Stimulated activated naive CD8-positive, alpha-beta T cell treated with anti-CD3 and anti-CD28 coated beads, Interleukin-15, amount 100 ng/mL, for 72 hours (primary cell): ENCODE measurements at regions not wholly inside any gene's neighbourhood (a gene's known extent, or its start where the extent isn't known, plus 50 kb on each side); places are given as distances from the start of the nearest gene placed in this dataset.
"Not testable (repeated sequence)": the region's sequence is repeated elsewhere in the genome, so short reads cannot be mapped to it uniquely, and the experiment has no call there.

Experiments used
- ATAC-seq: fragments of 150-1000 bp; cut with Tn5 transposase; 2 replicates; pipeline ENCODE4 v1.10.0; 2021; ENCODE audit warnings: mild to moderate bottlenecking, moderate library complexity
- DNase-seq, 2 donors: peaks; one replicate each; pipeline ENCODE4 v3.0.0; 2021 to 2022
- H3K27ac Mint-ChIP-seq, 2 donors: one replicate each; pipeline ENCODE4 v1.8.0; 2022; ENCODE audit warnings: mild to moderate bottlenecking in 2 of 2, mixed read lengths in 2 of 2, moderate library complexity in 2 of 2
- H3K27me3 Mint-ChIP-seq: one replicate; pipeline ENCODE4 v1.8.0; 2022; ENCODE audit warnings: mixed read lengths
- H3K4me1 Mint-ChIP-seq: one replicate; pipeline ENCODE4 v1.8.0; 2022; ENCODE audit warnings: mild to moderate bottlenecking, mixed read lengths
- H3K4me3 Mint-ChIP-seq, 2 donors: one replicate each; pipeline ENCODE4 v1.8.0; 2022; ENCODE audit warnings: mild to moderate bottlenecking in 2 of 2, mixed read lengths in 2 of 2, moderate library complexity in 1 of 2
- H3K9me3 Mint-ChIP-seq, 2 donors: one replicate each; pipeline ENCODE4 v1.8.0; 2022; ENCODE audit warnings: mixed read lengths in 2 of 2

- Mint-ChIP-seq H3K4me1 (no peaks in the 10 kb centered on the region), H3K27me3 (no peaks in the 10 kb centered on the region), H3K27ac (no peak overlapping the region), H3K9me3 (no peaks in the 10 kb centered on the region), H3K4me3 (no peak overlapping the region)
- DNase-seq = no peak
- no peak for ATAC-seq
Measured at GRCh38 chr18:1408376-1408775, 503.7 kb downstream of the ADCYAP1 start.

GRCh38 chr18:1412655-1413322 lies 508.1 kb downstream of the ADCYAP1 start:
- no peak for ATAC-seq

GRCh38 chr18:1413323-1413675 lies 508.6 kb downstream of the ADCYAP1 start:
- no peak for ATAC-seq
- no peaks in the 10 kb centered on the region for H3K9me3 Mint-ChIP-seq
- H3K4me3 Mint-ChIP-seq = no peak overlapping the region

More at GRCh38 chr18:1412655-1413322, 508.1 kb downstream of the ADCYAP1 start:
- H3K4me1 Mint-ChIP-seq = no peaks in the 10 kb centered on the region
- no peaks in the 10 kb centered on the region for H3K9me3 Mint-ChIP-seq
- no peak for DNase-seq
- no peak overlapping the region for H3K4me3 Mint-ChIP-seq
- no peak overlapping the region for H3K27ac Mint-ChIP-seq
- H3K27me3 Mint-ChIP-seq = no peaks in the 10 kb centered on the region

GRCh38 chr18:1416074-1416473 lies 511.4 kb downstream of the ADCYAP1 start:
- ATAC-seq = no peak
- DNase-seq = no peak
- H3K4me1 Mint-ChIP-seq = no peaks in the 10 kb centered on the region
- no peaks in the 10 kb centered on the region for H3K27me3 Mint-ChIP-seq
- H3K27ac Mint-ChIP-seq = no peak overlapping the region
- no peaks in the 10 kb centered on the region for H3K9me3 Mint-ChIP-seq
- no peak overlapping the region for H3K4me3 Mint-ChIP-seq

More at GRCh38 chr18:1413323-1413675, 508.6 kb downstream of the ADCYAP1 start:
- Mint-ChIP-seq H3K4me1 (no peaks in the 10 kb centered on the region), H3K27ac (no peak overlapping the region), H3K27me3 (no peaks in the 10 kb centered on the region)
- no peak for DNase-seq

GRCh38 chr18:1421502-1421901 lies 516.8 kb downstream of the ADCYAP1 start:
- no peak for DNase-seq
- Mint-ChIP-seq H3K27ac (no peak overlapping the region), H3K4me3 (no peak overlapping the region), H3K4me1 (no peaks in the 10 kb centered on the region), H3K27me3 (no peaks in the 10 kb centered on the region), H3K9me3 (no peaks in the 10 kb centered on the region)
- no peak for ATAC-seq

GRCh38 chr18:1422634-1423033 lies 518.0 kb downstream of the ADCYAP1 start:
- no peaks in the 10 kb centered on the region for H3K4me1 Mint-ChIP-seq
- DNase-seq = no peak
- H3K27me3 Mint-ChIP-seq = no peaks in the 10 kb centered on the region
- no peak overlapping the region for H3K27ac Mint-ChIP-seq
- ATAC-seq = no peak
- H3K4me3 Mint-ChIP-seq = no peak overlapping the region
- H3K9me3 Mint-ChIP-seq = no peaks in the 10 kb centered on the region

- Mint-ChIP-seq H3K4me1 (no peaks in the 10 kb centered on the region), H3K27ac (no peak overlapping the region), H3K27me3 (no peaks in the 10 kb centered on the region), H3K4me3 (no peak overlapping the region), H3K9me3 (no peaks in the 10 kb centered on the region)
- ATAC-seq (no peak), DNase-seq (no peak)
Measured at GRCh38 chr18:1425679-1426078, 521.0 kb downstream of the ADCYAP1 start.

GRCh38 chr18:1435487-1435886 lies 530.8 kb downstream of the ADCYAP1 start:
- DNase-seq (no peak), ATAC-seq (no peak)
- H3K27ac Mint-ChIP-seq = no peak overlapping the region
- no peaks in the 10 kb centered on the region for H3K4me1 Mint-ChIP-seq
- H3K27me3 Mint-ChIP-seq = no peaks in the 10 kb centered on the region
- H3K9me3 Mint-ChIP-seq = no peaks in the 10 kb centered on the region
- no peak overlapping the region for H3K4me3 Mint-ChIP-seq

- no peaks in the 10 kb centered on the region for H3K4me1 Mint-ChIP-seq
- no peaks in the 10 kb centered on the region for H3K27me3 Mint-ChIP-seq
- ATAC-seq (no peak), DNase-seq (no peak)
- no peak overlapping the region for H3K27ac Mint-ChIP-seq
- no peak overlapping the region for H3K4me3 Mint-ChIP-seq
- H3K9me3 Mint-ChIP-seq = no peaks in the 10 kb centered on the region
Measured at GRCh38 chr18:1436199-1436598, 531.5 kb downstream of the ADCYAP1 start.

GRCh38 chr18:1438458-1438910 lies 533.8 kb downstream of the ADCYAP1 start:
- ATAC-seq (no peak), DNase-seq (no peak)
- no peak overlapping the region for H3K27ac Mint-ChIP-seq
- H3K27me3 Mint-ChIP-seq = no peaks in the 10 kb centered on the region
- no peaks in the 10 kb centered on the region for H3K4me1 Mint-ChIP-seq
- H3K4me3 Mint-ChIP-seq = no peak overlapping the region
- no peaks in the 10 kb centered on the region for H3K9me3 Mint-ChIP-seq

- ATAC-seq (no peak), DNase-seq (no peak)
- H3K27ac Mint-ChIP-seq = no peak overlapping the region
- H3K9me3 Mint-ChIP-seq = no peaks in the 10 kb centered on the region
- no peaks in the 10 kb centered on the region for H3K4me1 Mint-ChIP-seq
- no peak overlapping the region for H3K4me3 Mint-ChIP-seq
- no peaks in the 10 kb centered on the region for H3K27me3 Mint-ChIP-seq
Measured at GRCh38 chr18:1438967-1439366, 534.3 kb downstream of the ADCYAP1 start.

GRCh38 chr18:1444062-1444461 lies 539.4 kb downstream of the ADCYAP1 start:
- not testable (repeated sequence) for H3K27me3 Mint-ChIP-seq, DNase-seq, H3K27ac Mint-ChIP-seq, H3K4me3 Mint-ChIP-seq, H3K4me1 Mint-ChIP-seq, ATAC-seq, H3K9me3 Mint-ChIP-seq

GRCh38 chr18:1446765-1447164 lies 542.1 kb downstream of the ADCYAP1 start:
- DNase-seq = no peak
- H3K27ac Mint-ChIP-seq = no peak overlapping the region
- no peak overlapping the region for H3K4me3 Mint-ChIP-seq
- no peaks in the 10 kb centered on the region for H3K27me3 Mint-ChIP-seq
- peaks cover 0 to 4% of the 10 kb centered on the region in 2 donors for H3K9me3 Mint-ChIP-seq
- no peak for ATAC-seq
- H3K4me1 Mint-ChIP-seq = no peaks in the 10 kb centered on the region

GRCh38 chr18:1452821-1453220 lies 548.1 kb downstream of the ADCYAP1 start:
- Mint-ChIP-seq H3K9me3 (peaks cover 0 to 31% of the 10 kb centered on the region in 2 donors), H3K27me3 (no peaks in the 10 kb centered on the region), H3K4me1 (no peaks in the 10 kb centered on the region), H3K4me3 (no peak overlapping the region), H3K27ac (no peak overlapping the region)
- no peak for DNase-seq
- ATAC-seq = no peak

- Mint-ChIP-seq H3K9me3 (peaks cover 5 to 38% of the 10 kb centered on the region in 2 donors), H3K4me1 (no peaks in the 10 kb centered on the region), H3K27me3 (no peaks in the 10 kb centered on the region), H3K4me3 (no peak overlapping the region), H3K27ac (no peak overlapping the region)
- no peak for DNase-seq
- ATAC-seq = no peak
Measured at GRCh38 chr18:1455605-1456004, 550.9 kb downstream of the ADCYAP1 start.

GRCh38 chr18:1458547-1458946 lies 553.9 kb downstream of the ADCYAP1 start:
- DNase-seq = no peak
- H3K4me3 Mint-ChIP-seq = no peak overlapping the region
- H3K27ac Mint-ChIP-seq = no peak overlapping the region
- ATAC-seq = no peak
- H3K27me3 Mint-ChIP-seq = no peaks in the 10 kb centered on the region
- H3K4me1 Mint-ChIP-seq = no peaks in the 10 kb centered on the region
- peaks cover 5 to 17% of the 10 kb centered on the region in 2 donors for H3K9me3 Mint-ChIP-seq

GRCh38 chr18:1463981-1464380 lies 559.3 kb downstream of the ADCYAP1 start:
- DNase-seq = no peak
- Mint-ChIP-seq H3K9me3 (peaks cover 5 to 6% of the 10 kb centered on the region in 2 donors), H3K27ac (no peak overlapping the region), H3K4me3 (no peak overlapping the region), H3K4me1 (no peaks in the 10 kb centered on the region), H3K27me3 (no peaks in the 10 kb centered on the region)
- ATAC-seq = no peak
